ENCODE measurements at regions not wholly inside any gene's neighbourhood (a gene's known extent, or its start where the extent isn't known, plus 50 kb on each side); places are given as distances from the start of the nearest gene placed in this dataset.
"Not testable (repeated sequence)": the region's sequence is repeated elsewhere in the genome, so short reads cannot be mapped to it uniquely, and the experiment has no call there.

- H3K4me3 ChIP-seq; H3K27me3 ChIP-seq (ENCODE audit: control insufficient read depth in 3 of 3, insufficient read depth in 3 of 3, low read length in 2 of 3); H3K36me3 ChIP-seq (ENCODE audit: control insufficient read depth in 4 of 4, insufficient read depth in 4 of 4, low read length in 4 of 4); ATAC-seq (ENCODE audit: insufficient read depth, low FRiP score); H3K27ac ChIP-seq (ENCODE audit: low read depth in 1 of 2, low read length in 1 of 2); H3K4me1 ChIP-seq (ENCODE audit: control insufficient read depth in 5 of 5, insufficient read depth in 5 of 5, low read length in 5 of 5); DNase-seq; H3K9ac ChIP-seq (ENCODE audit: insufficient read depth in 1 of 2, low read length in 2 of 2): not testable (repeated sequence)
- peaks cover 0 to 36% (median 20%) of the 10 kb centered on the region in 4 donors for H3K9me3 ChIP-seq (ENCODE audit: control insufficient read depth in 4 of 4, insufficient read depth in 3 of 4, low read length in 3 of 4)
- WGBS, 2 donors, result 76 to 85% methylated on average over 9 of the region's 9 CpGs
These were observed 752.3 kb upstream of the TPTE start for GRCh38 chr21:9769131-9769498.

GRCh38 chr21:9769718-9770690, 751.4 kb upstream of the TPTE start:
- WGBS, 2 donors, result 63 to 74% methylated on average over 17 of the region's 17 CpGs
- H3K36me3 ChIP-seq (ENCODE audit: control insufficient read depth in 4 of 4, insufficient read depth in 4 of 4, low read length in 4 of 4); H3K4me1 ChIP-seq (ENCODE audit: control insufficient read depth in 5 of 5, insufficient read depth in 5 of 5, low read length in 5 of 5); H3K9ac ChIP-seq (ENCODE audit: insufficient read depth in 1 of 2, low read length in 2 of 2); H3K27me3 ChIP-seq (ENCODE audit: control insufficient read depth in 3 of 3, insufficient read depth in 3 of 3, low read length in 2 of 3); DNase-seq; H3K27ac ChIP-seq (ENCODE audit: low read depth in 1 of 2, low read length in 1 of 2); H3K4me3 ChIP-seq; ATAC-seq (ENCODE audit: insufficient read depth, low FRiP score): not testable (repeated sequence)
- peaks cover 0 to 41% (median 20%) of the 10 kb centered on the region in 4 donors for H3K9me3 ChIP-seq (ENCODE audit: control insufficient read depth in 4 of 4, insufficient read depth in 3 of 4, low read length in 3 of 4)

- H3K9ac ChIP-seq (ENCODE audit: insufficient read depth in 1 of 2, low read length in 2 of 2), result not testable (repeated sequence)
These were observed 749.7 kb upstream of the TPTE start for GRCh38 chr21:9771466-9772347.

GRCh38 chr21:9772348-9772672, 749.1 kb upstream of the TPTE start:
- 57 to 70% methylated on average over 6 of the region's 6 CpGs for WGBS, 2 donors
- no peak overlapping the region for H3K4me3 ChIP-seq
- no peaks in the 10 kb centered on the region for H3K4me1 ChIP-seq (ENCODE audit: control insufficient read depth in 5 of 5, insufficient read depth in 5 of 5, low read length in 5 of 5)
- H3K27ac ChIP-seq (ENCODE audit: low read depth in 1 of 2, low read length in 1 of 2), result no peak overlapping the region
- H3K9ac ChIP-seq (ENCODE audit: insufficient read depth in 1 of 2, low read length in 2 of 2), result no peak overlapping the region
- H3K36me3 ChIP-seq (ENCODE audit: control insufficient read depth in 4 of 4, insufficient read depth in 4 of 4, low read length in 4 of 4), result no peaks in the 10 kb centered on the region
- ATAC-seq (ENCODE audit: insufficient read depth, low FRiP score), result no peak
- H3K9me3 ChIP-seq (ENCODE audit: control insufficient read depth in 4 of 4, insufficient read depth in 3 of 4, low read length in 3 of 4), result peaks cover 0 to 44% (median 19%) of the 10 kb centered on the region in 4 donors
- no peaks in the 10 kb centered on the region for H3K27me3 ChIP-seq (ENCODE audit: control insufficient read depth in 3 of 3, insufficient read depth in 3 of 3, low read length in 2 of 3)
- no peak for TF ChIP-seq CTCF (IDR thresholded peaks at IDR 0.05; ENCODE audit: control extremely low read depth, extremely low read depth)
- no peak for DNase-seq

More at GRCh38 chr21:9771466-9772347, 749.7 kb upstream of the TPTE start:
- H3K27me3 ChIP-seq (ENCODE audit: control insufficient read depth in 3 of 3, insufficient read depth in 3 of 3, low read length in 2 of 3); H3K4me3 ChIP-seq; H3K27ac ChIP-seq (ENCODE audit: low read depth in 1 of 2, low read length in 1 of 2); ATAC-seq (ENCODE audit: insufficient read depth, low FRiP score); DNase-seq; H3K4me1 ChIP-seq (ENCODE audit: control insufficient read depth in 5 of 5, insufficient read depth in 5 of 5, low read length in 5 of 5); H3K36me3 ChIP-seq (ENCODE audit: control insufficient read depth in 4 of 4, insufficient read depth in 4 of 4, low read length in 4 of 4): not testable (repeated sequence)
- H3K9me3 ChIP-seq (ENCODE audit: control insufficient read depth in 4 of 4, insufficient read depth in 3 of 4, low read length in 3 of 4), result peaks cover 0 to 47% (median 19%) of the 10 kb centered on the region in 4 donors
- WGBS, 2 donors, result 61 to 68% methylated on average over 17 of the region's 17 CpGs

- H3K9ac ChIP-seq (ENCODE audit: insufficient read depth in 1 of 2, low read length in 2 of 2); H3K4me3 ChIP-seq; H3K4me1 ChIP-seq (ENCODE audit: control insufficient read depth in 5 of 5, insufficient read depth in 5 of 5, low read length in 5 of 5); H3K27ac ChIP-seq (ENCODE audit: low read depth in 1 of 2, low read length in 1 of 2); DNase-seq; H3K36me3 ChIP-seq (ENCODE audit: control insufficient read depth in 4 of 4, insufficient read depth in 4 of 4, low read length in 4 of 4); H3K27me3 ChIP-seq (ENCODE audit: control insufficient read depth in 3 of 3, insufficient read depth in 3 of 3, low read length in 2 of 3); ATAC-seq (ENCODE audit: insufficient read depth, low FRiP score): not testable (repeated sequence)
- 62 to 79% methylated on average over 8 of the region's 8 CpGs for WGBS, 2 donors
- peaks cover 0 to 46% (median 15%) of the 10 kb centered on the region in 4 donors for H3K9me3 ChIP-seq (ENCODE audit: control insufficient read depth in 4 of 4, insufficient read depth in 3 of 4, low read length in 3 of 4)
These were observed 748.4 kb upstream of the TPTE start for GRCh38 chr21:9772877-9773420.
